ENCODE measurements at regions not wholly inside any gene's neighbourhood (a gene's known extent, or its start where the extent isn't known, plus 50 kb on each side); places are given as distances from the start of the nearest gene placed in this dataset.

DNA sequence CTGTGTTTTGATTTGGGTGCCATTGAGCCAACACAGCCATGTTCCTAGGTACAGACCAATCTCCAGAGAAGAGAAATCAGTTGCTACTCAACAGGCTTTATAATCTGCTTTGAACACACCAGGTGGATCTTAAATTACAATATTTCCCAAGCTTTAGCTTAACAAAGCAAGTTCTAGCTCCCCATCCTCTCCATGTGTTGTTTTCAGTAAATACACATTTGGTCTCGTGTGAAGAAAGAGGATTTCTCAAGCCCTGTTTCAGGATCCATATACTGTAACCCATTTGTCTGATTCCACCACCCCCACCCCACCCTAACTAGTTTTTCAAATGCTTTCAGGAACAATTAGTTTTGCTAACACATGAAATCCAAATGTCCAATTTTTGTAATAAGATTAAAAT is 109.6 kb upstream of the NIPBL start:
- no peak for DNase-seq (ENCODE audit: extremely low spot score)
- ChIA-PET POLR2A (no interaction called here), CTCF (no interaction called here)
- TF ChIP-seq, protein P1, sequence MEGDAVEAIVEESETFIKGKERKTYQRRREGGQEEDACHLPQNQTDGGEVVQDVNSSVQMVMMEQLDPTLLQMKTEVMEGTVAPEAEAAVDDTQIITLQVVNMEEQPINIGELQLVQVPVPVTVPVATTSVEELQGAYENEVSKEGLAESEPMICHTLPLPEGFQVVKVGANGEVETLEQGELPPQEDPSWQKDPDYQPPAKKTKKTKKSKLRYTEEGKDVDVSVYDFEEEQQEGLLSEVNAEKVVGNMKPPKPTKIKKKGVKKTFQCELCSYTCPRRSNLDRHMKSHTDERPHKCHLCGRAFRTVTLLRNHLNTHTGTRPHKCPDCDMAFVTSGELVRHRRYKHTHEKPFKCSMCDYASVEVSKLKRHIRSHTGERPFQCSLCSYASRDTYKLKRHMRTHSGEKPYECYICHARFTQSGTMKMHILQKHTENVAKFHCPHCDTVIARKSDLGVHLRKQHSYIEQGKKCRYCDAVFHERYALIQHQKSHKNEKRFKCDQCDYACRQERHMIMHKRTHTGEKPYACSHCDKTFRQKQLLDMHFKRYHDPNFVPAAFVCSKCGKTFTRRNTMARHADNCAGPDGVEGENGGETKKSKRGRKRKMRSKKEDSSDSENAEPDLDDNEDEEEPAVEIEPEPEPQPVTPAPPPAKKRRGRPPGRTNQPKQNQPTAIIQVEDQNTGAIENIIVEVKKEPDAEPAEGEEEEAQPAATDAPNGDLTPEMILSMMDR (IDR thresholded peaks at IDR 0.05; ENCODE audit: control extremely low read depth, extremely low read depth, low read depth, missing control alignments) = no peak

DNA sequence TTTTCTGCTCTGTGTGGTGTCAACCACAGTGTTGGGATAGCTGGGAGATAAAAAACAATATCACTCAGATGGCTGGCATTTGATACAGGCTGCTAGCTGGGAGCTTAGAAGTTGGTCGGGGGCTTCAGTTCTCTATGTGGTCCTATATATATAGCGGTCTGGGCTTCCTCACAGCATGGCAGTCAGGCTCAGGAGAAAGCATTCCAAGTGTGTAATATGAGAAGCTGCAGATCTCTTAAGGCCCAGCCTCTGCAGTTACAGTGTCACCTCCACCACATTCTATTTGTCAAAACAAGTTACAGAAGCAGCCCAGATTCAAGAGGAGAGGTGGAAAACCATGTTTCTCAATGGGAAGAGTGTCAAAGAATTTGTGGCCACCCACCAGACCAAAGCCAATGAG is 108.1 kb upstream of the NIPBL start:
- DNase-seq (ENCODE audit: extremely low spot score) = no peak
- CTCF ChIA-PET = interaction anchor here (1.7 kb wide), 1 partner anchor 29 kb away, joined by 5 read pairs; no protein-coding TSS in a partner anchor
- TF ChIP-seq, protein P1 (IDR thresholded peaks at IDR 0.05; ENCODE audit: control extremely low read depth, extremely low read depth, low read depth, missing control alignments) = no peak
- POLR2A ChIA-PET = interaction anchor here (1.0 kb wide), 1 partner anchor 1875 kb away, joined by 3 read pairs; no protein-coding TSS in a partner anchor

DNA sequence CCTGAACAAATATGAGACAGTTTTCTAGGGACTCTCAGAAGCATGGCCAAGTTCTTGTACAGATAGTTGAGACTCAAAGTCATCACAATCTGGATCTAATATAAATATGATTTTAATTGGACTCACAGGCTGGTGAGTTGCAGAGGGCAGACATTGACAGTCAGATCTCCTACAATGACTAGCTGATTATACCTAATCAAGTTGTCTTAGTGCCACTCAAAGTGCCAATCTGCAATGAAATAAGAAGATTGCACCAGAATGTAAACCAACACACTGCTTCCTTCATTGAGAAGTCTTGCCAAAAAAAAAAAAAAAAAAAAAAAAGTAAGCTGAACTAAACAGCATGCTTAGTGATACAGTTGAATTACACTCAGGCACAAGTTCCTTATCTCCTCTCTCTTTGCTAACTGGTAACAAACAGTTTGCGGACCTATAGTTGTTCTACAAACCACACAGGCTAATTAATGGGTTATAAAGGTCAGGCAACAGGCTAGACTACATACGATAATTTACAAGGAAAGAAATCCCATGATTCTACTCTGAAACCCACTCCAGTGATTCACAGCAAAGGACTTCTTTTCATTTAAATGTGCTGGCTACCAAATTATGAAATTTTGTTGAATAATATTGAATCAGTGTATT is 107.3 kb upstream of the NIPBL start:
- TF ChIP-seq, protein P1 (IDR thresholded peaks at IDR 0.05; ENCODE audit: control extremely low read depth, extremely low read depth, low read depth, missing control alignments) = no peak
- ChIA-PET CTCF (interaction anchor here (1.7 kb wide), 1 partner anchor 30 kb away, joined by 5 read pairs; no protein-coding TSS in a partner anchor), POLR2A (interaction anchor here (1.0 kb wide), 1 partner anchor 1876 kb away, joined by 3 read pairs; no protein-coding TSS in a partner anchor)
- no peak for DNase-seq (ENCODE audit: extremely low spot score)

DNA sequence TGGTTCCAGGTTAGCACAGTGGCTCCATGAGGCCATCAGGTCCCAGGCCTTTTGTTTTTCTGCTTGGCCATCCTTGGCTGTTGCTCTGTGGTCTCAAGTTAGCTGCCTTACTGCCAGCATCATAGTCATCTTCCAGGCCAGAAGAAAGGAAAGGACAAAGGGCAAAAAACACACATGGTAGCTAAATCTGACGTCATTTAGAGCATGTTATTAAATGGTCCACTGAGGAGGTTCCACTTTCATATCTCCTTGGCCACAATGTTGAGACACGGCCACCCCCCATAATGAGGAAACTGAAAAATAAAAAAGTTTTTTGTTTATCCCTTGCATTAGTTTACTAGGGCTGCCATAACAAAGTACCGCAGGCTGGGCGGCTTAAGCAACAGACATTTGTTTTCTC is 106.4 kb upstream of the NIPBL start:
- POLR2A ChIA-PET = no interaction called here
- CTCF ChIA-PET = no interaction called here

DNA sequence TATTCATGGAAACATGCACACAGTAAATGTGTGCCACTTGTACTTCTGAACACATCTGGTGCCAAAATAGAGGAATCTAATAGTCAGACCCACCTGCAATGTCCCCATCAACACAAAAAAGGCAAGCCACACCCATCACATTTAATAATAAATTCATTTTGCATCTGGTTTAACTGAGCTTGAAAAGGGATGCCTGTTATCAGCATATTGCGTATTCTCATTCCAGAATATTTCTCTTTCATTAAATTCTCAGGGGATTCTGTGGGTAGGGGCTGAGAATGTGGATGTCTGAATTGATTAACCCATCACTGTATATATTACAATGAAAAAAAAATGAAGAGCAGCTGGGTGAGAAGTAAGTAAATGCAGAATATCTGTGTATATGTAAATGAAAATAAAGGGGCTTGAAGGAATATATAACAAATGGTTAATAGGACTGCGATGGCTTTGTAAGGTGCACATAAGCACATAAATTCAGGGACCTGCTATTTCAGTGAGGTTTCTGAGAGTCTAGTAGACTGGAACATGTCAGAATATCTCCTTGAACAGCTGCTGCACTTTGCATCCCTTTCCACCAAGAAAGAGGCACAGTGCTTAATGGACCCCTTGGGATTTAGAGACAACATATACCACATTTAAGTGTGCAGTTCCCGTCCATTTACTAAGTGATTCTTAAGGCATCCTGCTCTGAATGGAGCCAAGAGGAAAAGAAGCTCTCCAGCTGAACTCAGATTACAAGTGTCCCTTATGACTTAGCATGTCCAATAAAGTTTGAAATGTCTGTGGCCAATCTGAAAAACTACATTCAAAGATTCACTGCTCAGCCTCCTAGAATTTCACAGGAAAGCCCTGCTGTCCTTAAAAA is 104.1 kb upstream of the NIPBL start:
- ChIA-PET POLR2A (no interaction called here), CTCF (interaction anchor here (0.7 to 1.9 kb wide), 2 partner anchors 33 to 1807 kb away, joined by 3 to 5 read pairs; no protein-coding TSS in a partner anchor)
- DNase-seq (ENCODE audit: extremely low spot score) = no peak
- TF ChIP-seq, protein P1 (IDR thresholded peaks at IDR 0.05; ENCODE audit: control extremely low read depth, extremely low read depth, low read depth, missing control alignments) = no peak

More for the DNA sequence above, 106.4 kb upstream of the NIPBL start:
- TF ChIP-seq, protein P1 (IDR thresholded peaks at IDR 0.05; ENCODE audit: control extremely low read depth, extremely low read depth, low read depth, missing control alignments) = no peak
- DNase-seq (ENCODE audit: extremely low spot score) = no peak

DNA sequence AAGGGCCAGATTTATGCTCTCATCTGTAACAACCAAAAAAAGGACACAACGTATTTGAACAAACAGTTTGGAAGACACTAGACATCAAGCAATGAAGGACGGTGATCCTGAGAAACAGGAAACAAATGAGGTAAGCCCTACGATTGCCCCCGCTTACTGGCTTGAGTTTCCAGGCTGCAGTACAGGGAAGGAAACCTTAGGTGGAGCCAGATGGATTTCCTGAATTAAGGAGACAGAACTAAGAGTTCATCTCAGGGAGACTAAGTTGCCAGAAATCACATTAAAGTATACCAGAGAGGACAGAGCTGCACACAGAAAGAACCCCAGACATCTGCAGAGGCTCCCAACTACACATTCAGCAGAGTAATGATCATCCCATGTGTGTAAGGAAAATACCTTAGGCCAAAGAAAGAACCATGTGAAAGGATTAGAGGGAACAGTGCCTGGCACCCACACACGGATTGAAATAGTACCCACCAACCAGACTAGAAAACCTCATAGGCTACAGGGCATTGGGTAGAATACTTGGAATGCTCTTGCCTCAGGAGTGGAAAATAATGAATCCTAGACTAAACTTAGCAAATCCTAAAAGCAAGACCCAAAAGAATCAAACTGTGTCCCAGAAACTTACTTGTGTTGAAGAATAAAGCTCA is 99.3 kb upstream of the NIPBL start:
- TF ChIP-seq, protein P1 (IDR thresholded peaks at IDR 0.05; ENCODE audit: control extremely low read depth, extremely low read depth, low read depth, missing control alignments) = peak; percentile 2
- ChIA-PET CTCF (no interaction called here), POLR2A (no interaction called here)
- no peak for DNase-seq (ENCODE audit: extremely low spot score)
